ENCODE measurements at regions not wholly inside any gene's neighbourhood (a gene's known extent, or its start where the extent isn't known, plus 50 kb on each side); places are given as distances from the start of the nearest gene placed in this dataset.

- Histone ChIP-seq H2BK5ac (ENCODE audit: low read depth, low read length, poor library complexity) (no peak overlapping the region), H3K27me3 (ENCODE audit: insufficient read depth, low read length) (no peaks in the 10 kb centered on the region), H3K18ac (ENCODE audit: low read length) (no peak overlapping the region), H2AFZ (ENCODE audit: insufficient read depth, low read length, poor library complexity) (no peak overlapping the region), H3K23ac (ENCODE audit: low read length) (no peak overlapping the region), H3K36me3 (ENCODE audit: control insufficient read depth in 1 of 2, insufficient read depth in 2 of 2, low read length in 2 of 2) (no peaks in the 10 kb centered on the region), H3K4me2 (ENCODE audit: low read length) (no peak overlapping the region), H4K8ac (ENCODE audit: low read depth, low read length) (no peak overlapping the region), H3K79me2 (ENCODE audit: control insufficient read depth, insufficient read depth, low read length, poor library complexity) (no peaks in the 10 kb centered on the region), H2AK5ac (ENCODE audit: low read length) (no peak overlapping the region), H3K4me1 (ENCODE audit: control insufficient read depth in 1 of 2, insufficient read depth in 2 of 2, low read length in 2 of 2) (no peaks in the 10 kb centered on the region), H3K9ac (ENCODE audit: low read length) (no peak overlapping the region), H3K4ac (ENCODE audit: low read depth, low read length) (no peak overlapping the region), H4K91ac (ENCODE audit: low read depth, low read length) (no peak overlapping the region), H3K27ac (ENCODE audit: low read depth, low read length) (no peak overlapping the region), H2BK12ac (ENCODE audit: low read length) (no peak overlapping the region), H2BK120ac (ENCODE audit: insufficient read depth, low read length, poor library complexity) (no peak overlapping the region), H3K79me1 (ENCODE audit: low read length) (no peaks in the 10 kb centered on the region), H4K12ac (ENCODE audit: low read depth, low read length) (no peak overlapping the region), H3K4me3 (ENCODE audit: low read depth, low read length) (no peak overlapping the region), H3K9me3 (ENCODE audit: insufficient read depth, low read depth, low read length) (no peaks in the 10 kb centered on the region), H3K14ac (ENCODE audit: low read length) (no peak overlapping the region)
- WGBS (ENCODE audit: extremely low coverage, insufficient coverage, insufficient read length) = no CpG with 5 or more reads among the region's 16 CpGs
- DNase-seq = no peak
These were observed 1106.4 kb downstream of the AMY1C start for GRCh38 chr1:104856091-104856490.

GRCh38 chr1:104856518-104856917, 1106.8 kb downstream of the AMY1C start:
- no CpG with 5 or more reads among the region's 1 CpG for WGBS (ENCODE audit: extremely low coverage, insufficient coverage, insufficient read length)
- no peak overlapping the region for H2BK5ac ChIP-seq (ENCODE audit: low read depth, low read length, poor library complexity)
- no peak overlapping the region for H3K18ac ChIP-seq (ENCODE audit: low read length)
- no peaks in the 10 kb centered on the region for H3K4me1 ChIP-seq (ENCODE audit: control insufficient read depth in 1 of 2, insufficient read depth in 2 of 2, low read length in 2 of 2)
- no peak overlapping the region for H3K27ac ChIP-seq (ENCODE audit: low read depth, low read length)
- no peaks in the 10 kb centered on the region for H3K79me2 ChIP-seq (ENCODE audit: control insufficient read depth, insufficient read depth, low read length, poor library complexity)
- no peak overlapping the region for H2BK120ac ChIP-seq (ENCODE audit: insufficient read depth, low read length, poor library complexity)
- no peak overlapping the region for H3K4ac ChIP-seq (ENCODE audit: low read depth, low read length)
- no peak overlapping the region for H4K91ac ChIP-seq (ENCODE audit: low read depth, low read length)
- no peak overlapping the region for H3K23ac ChIP-seq (ENCODE audit: low read length)
- DNase-seq = no peak
- H3K79me1 ChIP-seq (ENCODE audit: low read length) = no peaks in the 10 kb centered on the region
- no peak overlapping the region for H2AK5ac ChIP-seq (ENCODE audit: low read length)
- no peak overlapping the region for H3K9ac ChIP-seq (ENCODE audit: low read length)
- no peak overlapping the region for H2BK12ac ChIP-seq (ENCODE audit: low read length)
- H3K9me3 ChIP-seq (ENCODE audit: insufficient read depth, low read depth, low read length) = no peaks in the 10 kb centered on the region
- H3K4me2 ChIP-seq (ENCODE audit: low read length) = no peak overlapping the region
- H3K4me3 ChIP-seq (ENCODE audit: low read depth, low read length) = no peak overlapping the region
- H2AFZ ChIP-seq (ENCODE audit: insufficient read depth, low read length, poor library complexity) = no peak overlapping the region
- no peaks in the 10 kb centered on the region for H3K27me3 ChIP-seq (ENCODE audit: insufficient read depth, low read length)
- H4K12ac ChIP-seq (ENCODE audit: low read depth, low read length) = no peak overlapping the region
- H4K8ac ChIP-seq (ENCODE audit: low read depth, low read length) = no peak overlapping the region
- no peaks in the 10 kb centered on the region for H3K36me3 ChIP-seq (ENCODE audit: control insufficient read depth in 1 of 2, insufficient read depth in 2 of 2, low read length in 2 of 2)
- H3K14ac ChIP-seq (ENCODE audit: low read length) = no peak overlapping the region

- no peak overlapping the region for H2AFZ ChIP-seq (ENCODE audit: insufficient read depth, low read length, poor library complexity)
- H3K27me3 ChIP-seq (ENCODE audit: insufficient read depth, low read length) = no peaks in the 10 kb centered on the region
- H3K4me3 ChIP-seq (ENCODE audit: low read depth, low read length) = no peak overlapping the region
- no peak overlapping the region for H3K23ac ChIP-seq (ENCODE audit: low read length)
- no peak overlapping the region for H2BK12ac ChIP-seq (ENCODE audit: low read length)
- H3K14ac ChIP-seq (ENCODE audit: low read length) = no peak overlapping the region
- H3K9me3 ChIP-seq (ENCODE audit: insufficient read depth, low read depth, low read length) = no peaks in the 10 kb centered on the region
- H3K4ac ChIP-seq (ENCODE audit: low read depth, low read length) = no peak overlapping the region
- no peak overlapping the region for H2BK120ac ChIP-seq (ENCODE audit: insufficient read depth, low read length, poor library complexity)
- no peak overlapping the region for H3K27ac ChIP-seq (ENCODE audit: low read depth, low read length)
- H3K4me2 ChIP-seq (ENCODE audit: low read length) = no peak overlapping the region
- no peak overlapping the region for H2BK5ac ChIP-seq (ENCODE audit: low read depth, low read length, poor library complexity)
- H4K91ac ChIP-seq (ENCODE audit: low read depth, low read length) = no peak overlapping the region
- H4K12ac ChIP-seq (ENCODE audit: low read depth, low read length) = no peak overlapping the region
- H3K36me3 ChIP-seq (ENCODE audit: control insufficient read depth in 1 of 2, insufficient read depth in 2 of 2, low read length in 2 of 2) = no peaks in the 10 kb centered on the region
- H3K79me1 ChIP-seq (ENCODE audit: low read length) = no peaks in the 10 kb centered on the region
- H3K9ac ChIP-seq (ENCODE audit: low read length) = no peak overlapping the region
- H3K4me1 ChIP-seq (ENCODE audit: control insufficient read depth in 1 of 2, insufficient read depth in 2 of 2, low read length in 2 of 2) = no peaks in the 10 kb centered on the region
- no peak for DNase-seq
- no peak overlapping the region for H2AK5ac ChIP-seq (ENCODE audit: low read length)
- no peak overlapping the region for H3K18ac ChIP-seq (ENCODE audit: low read length)
- no CpG with 5 or more reads among the region's 4 CpGs for WGBS (ENCODE audit: extremely low coverage, insufficient coverage, insufficient read length)
- H4K8ac ChIP-seq (ENCODE audit: low read depth, low read length) = no peak overlapping the region
- H3K79me2 ChIP-seq (ENCODE audit: control insufficient read depth, insufficient read depth, low read length, poor library complexity) = no peaks in the 10 kb centered on the region
These were observed 1119.1 kb downstream of the AMY1C start for GRCh38 chr1:104868794-104869193.

GRCh38 chr1:104874044-104874443, 1124.3 kb downstream of the AMY1C start:
- Histone ChIP-seq H2BK5ac (ENCODE audit: low read depth, low read length, poor library complexity) (no peak overlapping the region), H4K12ac (ENCODE audit: low read depth, low read length) (no peak overlapping the region), H3K36me3 (ENCODE audit: control insufficient read depth in 1 of 2, insufficient read depth in 2 of 2, low read length in 2 of 2) (no peaks in the 10 kb centered on the region), H3K14ac (ENCODE audit: low read length) (no peak overlapping the region), H3K4me2 (ENCODE audit: low read length) (no peak overlapping the region), H4K8ac (ENCODE audit: low read depth, low read length) (no peak overlapping the region), H2AFZ (ENCODE audit: insufficient read depth, low read length, poor library complexity) (no peak overlapping the region), H3K27ac (ENCODE audit: low read depth, low read length) (no peak overlapping the region), H3K18ac (ENCODE audit: low read length) (no peak overlapping the region), H3K79me2 (ENCODE audit: control insufficient read depth, insufficient read depth, low read length, poor library complexity) (no peaks in the 10 kb centered on the region), H2BK12ac (ENCODE audit: low read length) (no peak overlapping the region), H3K4ac (ENCODE audit: low read depth, low read length) (no peak overlapping the region), H3K4me3 (ENCODE audit: low read depth, low read length) (no peak overlapping the region), H3K9ac (ENCODE audit: low read length) (no peak overlapping the region), H3K23ac (ENCODE audit: low read length) (no peak overlapping the region), H3K27me3 (ENCODE audit: insufficient read depth, low read length) (no peaks in the 10 kb centered on the region), H3K9me3 (ENCODE audit: insufficient read depth, low read depth, low read length) (no peaks in the 10 kb centered on the region), H2AK5ac (ENCODE audit: low read length) (no peak overlapping the region), H2BK120ac (ENCODE audit: insufficient read depth, low read length, poor library complexity) (no peak overlapping the region), H3K79me1 (ENCODE audit: low read length) (no peaks in the 10 kb centered on the region), H3K4me1 (ENCODE audit: control insufficient read depth in 1 of 2, insufficient read depth in 2 of 2, low read length in 2 of 2) (no peaks in the 10 kb centered on the region), H4K91ac (ENCODE audit: low read depth, low read length) (no peak overlapping the region)
- no peak for DNase-seq
- WGBS (ENCODE audit: extremely low coverage, insufficient coverage, insufficient read length) = no CpG with 5 or more reads among the region's 6 CpGs

All from trophoblast cell (in vitro differentiated cells and primary cell).